PFSK-1 (cell line): ENCODE measurements at regions not wholly inside any gene's neighbourhood (a gene's known extent, or its start where the extent isn't known, plus 50 kb on each side); places are given as distances from the start of the nearest gene placed in this dataset.

ENCODE experiments used
- FOXP2 ChIP-seq: optimal IDR thresholded peaks from 2 replicates; pipeline ENCODE3; 2011; ENCODE audit warnings: borderline replicate concordance, control low read depth, inconsistent platforms; ENCODE audit not compliant: insufficient read depth; ENCODE audit errors: extremely low read length, extremely low read depth
- SIN3A ChIP-seq: IDR thresholded peaks from 2 replicates; pipeline ENCODE4 v1.6.1; 2012; ENCODE audit warnings: mild to moderate bottlenecking, low read length, moderate library complexity, borderline replicate concordance; ENCODE audit not compliant: insufficient read depth

DNA sequence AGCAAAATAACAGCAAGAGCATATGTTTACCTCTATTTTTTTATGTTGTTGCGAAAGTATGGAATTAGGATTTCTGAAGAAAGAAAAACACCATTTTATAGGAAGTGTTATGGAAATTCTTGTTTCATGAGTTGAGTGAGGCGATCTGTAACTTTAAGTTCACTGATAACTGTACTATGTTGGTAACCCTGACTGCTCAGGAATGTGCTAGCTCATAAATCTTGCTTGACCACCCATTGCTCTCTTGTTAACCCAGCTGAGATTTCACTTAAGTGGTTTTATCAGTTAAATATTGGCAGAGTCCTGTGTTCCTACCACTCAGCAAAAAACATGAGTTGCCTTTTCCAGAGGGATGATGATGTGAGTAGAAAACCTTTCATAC lies 91.1 kb upstream of the STARD4 start:
- TF ChIP-seq FOXP2 (no peak), SIN3A (no peak)
